ENCODE measurements at regions not wholly inside any gene's neighbourhood (a gene's known extent, or its start where the extent isn't known, plus 50 kb on each side); places are given as distances from the start of the nearest gene placed in this dataset.

DNA sequence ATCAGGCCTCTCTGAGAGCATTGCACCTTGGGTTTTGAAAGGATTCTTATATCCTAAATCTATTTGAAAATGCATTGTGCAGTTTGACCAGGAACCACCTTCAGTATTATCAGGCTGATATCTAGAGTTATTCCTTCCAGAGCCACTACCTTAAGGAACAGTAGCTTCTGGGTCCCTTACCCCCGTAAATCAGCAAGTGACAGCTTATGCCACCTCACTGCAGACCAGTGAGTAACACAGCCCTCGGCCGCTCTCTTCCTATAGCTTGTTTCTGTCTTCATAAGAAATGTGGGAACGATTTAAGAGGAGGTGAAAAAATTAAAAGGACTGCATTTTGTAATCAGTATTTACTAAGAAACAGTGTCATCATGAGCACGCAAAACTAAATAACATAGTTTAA is 584.2 kb downstream of the GALR1 start:
- H3K4me3 Mint-ChIP-seq: no peak overlapping the region
- peaks cover 7% of the 10 kb centered on the region for H3K27me3 Mint-ChIP-seq (ENCODE audit: low read depth, poor library complexity)
- DNase-seq: no peak
- no peaks in the 10 kb centered on the region for H3K9me3 Mint-ChIP-seq
- no peaks in the 10 kb centered on the region for H3K4me1 Mint-ChIP-seq
- TF ChIP-seq, protein P1, sequence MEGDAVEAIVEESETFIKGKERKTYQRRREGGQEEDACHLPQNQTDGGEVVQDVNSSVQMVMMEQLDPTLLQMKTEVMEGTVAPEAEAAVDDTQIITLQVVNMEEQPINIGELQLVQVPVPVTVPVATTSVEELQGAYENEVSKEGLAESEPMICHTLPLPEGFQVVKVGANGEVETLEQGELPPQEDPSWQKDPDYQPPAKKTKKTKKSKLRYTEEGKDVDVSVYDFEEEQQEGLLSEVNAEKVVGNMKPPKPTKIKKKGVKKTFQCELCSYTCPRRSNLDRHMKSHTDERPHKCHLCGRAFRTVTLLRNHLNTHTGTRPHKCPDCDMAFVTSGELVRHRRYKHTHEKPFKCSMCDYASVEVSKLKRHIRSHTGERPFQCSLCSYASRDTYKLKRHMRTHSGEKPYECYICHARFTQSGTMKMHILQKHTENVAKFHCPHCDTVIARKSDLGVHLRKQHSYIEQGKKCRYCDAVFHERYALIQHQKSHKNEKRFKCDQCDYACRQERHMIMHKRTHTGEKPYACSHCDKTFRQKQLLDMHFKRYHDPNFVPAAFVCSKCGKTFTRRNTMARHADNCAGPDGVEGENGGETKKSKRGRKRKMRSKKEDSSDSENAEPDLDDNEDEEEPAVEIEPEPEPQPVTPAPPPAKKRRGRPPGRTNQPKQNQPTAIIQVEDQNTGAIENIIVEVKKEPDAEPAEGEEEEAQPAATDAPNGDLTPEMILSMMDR (IDR thresholded peaks at IDR 0.05): no peak
- no peaks in the 10 kb centered on the region for H3K36me3 Mint-ChIP-seq (ENCODE audit: low read depth)
- H3K27ac Mint-ChIP-seq: no peak overlapping the region

DNA sequence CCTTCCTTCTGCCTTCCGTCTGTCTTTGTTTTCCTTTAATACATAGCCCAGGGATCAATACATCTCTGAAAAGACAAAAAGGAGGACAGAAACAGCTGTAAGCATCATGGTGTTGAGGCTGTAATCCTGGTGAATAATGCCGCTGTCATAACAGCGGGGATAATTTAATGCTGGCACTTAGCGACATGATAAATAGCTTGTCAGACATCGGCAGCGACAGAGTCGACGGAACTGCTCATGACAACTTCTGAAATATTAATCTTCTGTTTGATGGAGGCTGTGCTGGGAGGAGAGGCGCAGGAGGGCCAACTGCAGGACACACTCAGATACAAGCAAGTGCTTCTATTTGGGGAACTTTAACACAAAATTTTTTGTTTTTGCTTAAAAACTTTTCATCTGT is 602.2 kb downstream of the GALR1 start:
- H3K4me3 Mint-ChIP-seq: no peak overlapping the region
- no peak for DNase-seq
- H3K36me3 Mint-ChIP-seq (ENCODE audit: low read depth): no peaks in the 10 kb centered on the region
- TF ChIP-seq, protein P1 (IDR thresholded peaks at IDR 0.05): no peak
- H3K27me3 Mint-ChIP-seq (ENCODE audit: low read depth, poor library complexity): no peaks in the 10 kb centered on the region
- H3K27ac Mint-ChIP-seq: no peak overlapping the region
- H3K4me1 Mint-ChIP-seq: no peaks in the 10 kb centered on the region
- H3K9me3 Mint-ChIP-seq: no peaks in the 10 kb centered on the region

DNA sequence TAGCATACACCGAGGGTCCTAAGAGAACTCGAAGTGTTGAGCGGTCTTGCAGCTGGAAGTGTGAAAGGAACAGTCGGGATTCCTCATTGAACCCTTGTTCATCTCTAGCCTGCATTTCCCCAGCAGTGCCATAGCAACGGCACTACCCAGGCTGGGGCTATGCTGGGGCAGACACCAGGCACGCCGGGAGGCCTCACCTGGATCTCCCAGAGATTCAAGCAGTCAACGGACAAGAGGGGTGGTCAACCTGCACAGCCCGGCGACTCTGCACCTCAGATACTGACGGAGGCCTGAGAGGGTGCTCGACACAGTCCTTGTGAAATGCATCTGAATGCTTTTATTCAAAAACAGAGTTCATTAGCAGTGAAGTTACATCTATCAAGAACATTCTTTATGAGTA is 604.2 kb downstream of the GALR1 start:
- H3K27ac Mint-ChIP-seq: no peak overlapping the region
- H3K4me1 Mint-ChIP-seq: peaks cover 10% of the 10 kb centered on the region
- no peak overlapping the region for H3K4me3 Mint-ChIP-seq
- no peaks in the 10 kb centered on the region for H3K36me3 Mint-ChIP-seq (ENCODE audit: low read depth)
- no peak for DNase-seq
- H3K27me3 Mint-ChIP-seq (ENCODE audit: low read depth, poor library complexity): peaks cover 7% of the 10 kb centered on the region
- no peaks in the 10 kb centered on the region for H3K9me3 Mint-ChIP-seq
- TF ChIP-seq, protein P1 (IDR thresholded peaks at IDR 0.05): no peak

DNA sequence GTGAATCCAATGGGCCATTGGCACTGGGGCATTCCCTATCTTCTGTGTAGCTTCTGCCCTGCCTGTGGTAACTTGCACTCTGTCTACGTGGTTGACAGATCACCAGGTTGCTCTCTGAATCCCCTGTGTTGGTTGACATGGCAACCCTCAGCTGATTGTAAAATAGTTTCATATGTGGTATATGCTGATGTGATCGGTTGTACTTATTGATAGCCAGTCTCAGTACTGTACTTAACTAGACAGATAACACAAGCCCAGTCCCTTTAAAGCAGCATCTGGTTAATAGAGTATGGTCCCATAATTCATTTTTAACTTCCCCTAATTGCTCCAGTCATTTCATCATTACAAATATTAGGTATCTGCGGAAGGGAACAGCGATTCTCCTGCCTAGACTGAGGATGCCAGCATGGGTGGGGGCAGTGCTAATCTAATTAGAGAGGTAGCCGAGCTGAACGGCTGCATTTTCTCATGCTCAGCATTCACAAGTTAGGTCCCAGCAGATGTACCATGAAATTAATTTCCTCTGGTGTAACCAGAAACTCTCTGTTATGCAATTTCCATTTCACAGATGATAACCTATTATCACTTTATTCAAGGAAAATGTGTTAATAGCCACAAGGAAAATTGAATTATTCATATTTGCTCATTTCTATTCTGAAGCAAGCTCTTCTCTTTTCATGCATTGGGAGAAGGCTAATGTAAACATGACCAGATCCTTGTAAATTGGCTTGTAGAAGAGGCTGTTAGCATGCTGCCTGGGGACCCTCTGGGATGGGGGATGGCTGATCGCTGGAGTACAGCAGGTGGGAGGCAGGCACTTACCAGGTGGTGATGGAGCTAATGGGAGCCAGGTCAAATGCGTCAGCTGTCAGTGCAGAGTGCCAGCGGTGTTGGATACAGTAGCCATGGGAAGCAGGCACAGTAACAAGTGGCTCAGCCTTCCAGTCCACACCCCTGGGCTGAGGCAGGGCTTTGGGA is 608.3 kb downstream of the GALR1 start:
- Mint-ChIP-seq H3K4me3 (no peak overlapping the region), H3K4me1 (peaks cover 10% of the 10 kb centered on the region), H3K36me3 (ENCODE audit: low read depth) (no peaks in the 10 kb centered on the region), H3K27ac (no peak overlapping the region), H3K27me3 (ENCODE audit: low read depth, poor library complexity) (peaks cover 10% of the 10 kb centered on the region), H3K9me3 (no peaks in the 10 kb centered on the region)
- DNase-seq: peak; percentile 17
- TF ChIP-seq, protein P1 (IDR thresholded peaks at IDR 0.05): no peak

DNA sequence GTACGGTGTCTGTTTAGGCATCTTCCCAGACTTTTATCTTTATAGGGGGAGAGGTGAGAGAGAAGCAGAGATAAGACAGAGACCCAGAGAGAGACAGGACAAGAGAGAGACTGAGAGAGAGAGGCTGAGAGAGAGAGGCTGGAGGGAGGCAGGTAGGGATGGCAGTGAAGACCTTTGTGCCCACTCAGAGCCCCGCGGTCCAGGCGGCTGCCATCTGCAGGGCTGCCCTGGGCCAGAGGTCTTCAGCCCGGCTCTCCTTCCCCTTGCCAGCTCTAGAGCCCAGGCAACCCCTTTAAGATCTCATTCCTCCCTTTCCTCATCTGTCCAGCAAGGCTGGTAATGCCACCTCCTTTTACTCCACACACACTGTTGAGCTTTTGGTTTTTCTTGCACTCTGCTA is 610.0 kb downstream of the GALR1 start:
- no peak overlapping the region for H3K4me3 Mint-ChIP-seq
- TF ChIP-seq, protein P1 (IDR thresholded peaks at IDR 0.05): no peak
- H3K4me1 Mint-ChIP-seq: peaks cover 10% of the 10 kb centered on the region
- DNase-seq: no peak
- no peaks in the 10 kb centered on the region for H3K9me3 Mint-ChIP-seq
- H3K36me3 Mint-ChIP-seq (ENCODE audit: low read depth): no peaks in the 10 kb centered on the region
- peaks cover 10% of the 10 kb centered on the region for H3K27me3 Mint-ChIP-seq (ENCODE audit: low read depth, poor library complexity)
- H3K27ac Mint-ChIP-seq: no peak overlapping the region
